GM18870 (cell line): ENCODE measurements at regions not wholly inside any gene's neighbourhood (a gene's known extent, or its start where the extent isn't known, plus 50 kb on each side); places are given as distances from the start of the nearest gene placed in this dataset.
"Not testable (repeated sequence)": the region's sequence is repeated elsewhere in the genome, so short reads cannot be mapped to it uniquely, and the experiment has no call there.

Experiments used
- ATAC-seq: cut with Tn5 transposase; IDR thresholded peaks from one replicate; pipeline ENCODE4 v1.9.1; 2021; ENCODE audit warnings: moderate library complexity; ENCODE audit not compliant: unreplicated experiment

DNA sequence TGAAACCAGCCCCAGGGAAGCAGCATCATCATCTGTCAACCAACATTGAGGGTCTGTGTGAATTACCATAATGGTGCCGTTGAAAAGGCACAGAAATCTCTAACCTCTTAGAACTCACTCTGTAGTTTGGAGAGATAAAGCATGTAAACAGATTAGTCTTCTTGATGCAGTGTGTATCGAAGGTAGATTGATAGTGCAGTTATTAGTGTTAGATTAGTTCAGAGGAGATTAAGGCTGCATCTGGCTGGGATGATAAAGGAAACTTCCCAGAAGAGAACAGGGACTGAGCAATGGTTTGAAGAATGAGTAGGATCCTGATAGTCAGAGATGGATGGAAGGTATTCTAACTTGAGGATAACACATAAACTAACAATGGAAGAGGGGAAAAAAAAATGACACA, 651.5 kb downstream of the TLE1 start:
- no peak for ATAC-seq

DNA sequence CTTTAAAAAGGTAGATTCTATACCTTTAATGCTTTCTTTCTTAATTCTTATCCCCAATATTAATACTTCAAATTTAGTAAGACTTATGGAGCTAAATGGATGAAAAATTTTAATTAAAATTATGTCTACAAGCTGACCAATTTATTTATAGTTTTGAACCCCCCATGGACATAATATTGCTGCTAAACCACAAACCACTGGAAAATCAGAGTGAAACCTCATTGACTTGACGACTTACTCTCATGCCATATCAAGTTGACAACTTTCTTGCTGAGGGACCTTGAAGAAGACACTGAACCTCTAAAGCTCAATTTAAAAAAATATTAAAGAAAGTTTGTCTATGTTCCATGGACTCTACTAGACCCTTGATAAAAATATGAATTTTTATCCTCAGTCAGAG, 653.7 kb downstream of the TLE1 start:
- no peak for ATAC-seq

DNA sequence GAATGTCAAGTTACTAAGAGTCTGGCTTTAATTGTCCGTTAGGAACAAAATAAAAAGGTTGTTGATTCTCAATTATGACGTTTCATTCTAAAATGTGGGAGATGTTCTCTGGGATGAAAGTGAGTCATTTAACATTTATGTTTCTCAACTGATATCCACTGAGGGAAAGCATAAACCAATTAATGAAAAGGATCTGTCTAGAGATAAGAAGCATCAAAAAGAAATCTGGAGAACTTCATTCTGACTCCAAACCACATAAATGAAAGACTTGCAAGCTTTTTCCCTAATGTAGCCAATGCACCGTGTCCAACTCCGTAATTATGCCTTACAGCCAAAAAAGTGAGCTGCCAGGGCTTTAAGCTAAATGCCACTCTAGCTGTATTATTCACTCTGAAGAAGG, 654.2 kb downstream of the TLE1 start:
- no peak for ATAC-seq

DNA sequence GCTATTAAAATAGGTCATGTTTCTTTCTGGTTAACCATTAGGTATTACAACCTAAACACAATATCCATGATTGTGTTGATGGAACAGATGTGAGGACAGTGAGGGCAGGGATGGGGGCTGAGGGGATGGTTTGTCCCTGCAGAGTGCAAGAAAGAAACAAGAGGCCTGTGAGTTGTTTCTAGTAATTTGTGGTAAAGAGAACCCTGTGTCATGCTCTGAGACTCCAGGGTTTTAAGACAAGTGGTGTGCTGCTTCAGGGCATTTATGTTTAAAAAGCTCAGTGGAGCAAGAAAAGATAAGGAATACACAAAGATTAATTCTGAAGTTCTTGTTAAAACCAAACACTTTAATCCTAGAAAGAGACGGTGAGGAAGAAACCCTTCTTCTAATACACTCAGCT, 656.5 kb downstream of the TLE1 start:
- no peak for ATAC-seq

GRCh38 chr9:81032030-81032572, 657.2 kb downstream of the TLE1 start:
- ATAC-seq, result no peak

DNA sequence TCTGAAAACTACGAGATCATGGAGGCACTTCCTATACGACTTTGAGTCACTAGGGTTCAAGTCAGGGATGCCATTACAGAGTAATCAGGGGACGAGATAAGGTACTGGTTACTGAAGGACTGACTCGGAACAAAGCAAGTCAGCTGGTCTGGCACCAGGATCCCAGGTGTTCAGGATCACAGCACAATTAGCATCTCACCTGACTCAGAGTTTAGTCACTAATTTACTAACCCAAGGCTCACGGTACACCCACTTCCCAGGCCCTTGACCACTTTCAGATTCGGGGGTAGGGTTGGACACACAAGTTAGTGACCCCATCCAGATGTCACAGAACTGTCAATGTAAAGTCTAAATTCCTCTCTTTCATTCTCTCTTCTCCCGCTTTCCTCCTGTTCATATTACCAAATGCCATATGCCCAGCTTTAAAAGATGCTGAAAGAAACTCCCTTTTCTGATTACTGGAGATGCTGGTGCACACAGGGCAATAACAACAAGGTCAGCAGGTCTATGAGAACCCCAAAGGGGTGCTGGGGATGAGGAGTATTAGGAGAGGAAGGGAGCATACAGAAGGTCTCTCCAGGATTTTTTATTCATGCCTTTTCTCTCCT, 657.8 kb downstream of the TLE1 start:
- ATAC-seq, result no peak

- no peak for ATAC-seq
These were observed 659.3 kb downstream of the TLE1 start for GRCh38 chr9:81030027-81030426.

GRCh38 chr9:81028504-81028903, 660.8 kb downstream of the TLE1 start:
- ATAC-seq, result no peak

- no peak for ATAC-seq
These were observed 667.2 kb downstream of the TLE1 start for GRCh38 chr9:81022177-81022576.

GRCh38 chr9:81014945-81015344, 674.4 kb downstream of the TLE1 start:
- ATAC-seq, result not testable (repeated sequence)

GRCh38 chr9:81013191-81013590, 676.2 kb downstream of the TLE1 start:
- not testable (repeated sequence) for ATAC-seq

- no peak for ATAC-seq
These were observed 686.4 kb downstream of the TLE1 start for GRCh38 chr9:81002906-81003305.

DNA sequence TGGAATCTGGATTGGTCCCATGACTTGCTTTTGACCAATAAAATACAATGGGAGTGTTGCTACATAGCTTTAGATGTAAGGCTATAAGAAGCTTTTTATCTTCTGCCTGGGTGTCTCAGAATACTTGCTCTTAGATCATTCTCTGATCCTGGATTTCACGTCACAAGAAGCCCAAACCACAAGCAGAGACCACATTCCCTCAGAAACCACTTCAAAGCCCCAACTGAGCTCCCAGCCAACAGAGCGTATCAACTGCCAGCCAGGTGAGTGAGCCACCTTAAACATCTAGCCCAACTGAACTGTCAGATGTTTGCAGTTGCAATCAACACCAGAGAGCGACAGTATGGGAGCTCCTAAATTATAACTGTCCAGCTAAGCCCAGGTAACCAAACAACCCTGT, 687.1 kb downstream of the TLE1 start:
- no peak for ATAC-seq

DNA sequence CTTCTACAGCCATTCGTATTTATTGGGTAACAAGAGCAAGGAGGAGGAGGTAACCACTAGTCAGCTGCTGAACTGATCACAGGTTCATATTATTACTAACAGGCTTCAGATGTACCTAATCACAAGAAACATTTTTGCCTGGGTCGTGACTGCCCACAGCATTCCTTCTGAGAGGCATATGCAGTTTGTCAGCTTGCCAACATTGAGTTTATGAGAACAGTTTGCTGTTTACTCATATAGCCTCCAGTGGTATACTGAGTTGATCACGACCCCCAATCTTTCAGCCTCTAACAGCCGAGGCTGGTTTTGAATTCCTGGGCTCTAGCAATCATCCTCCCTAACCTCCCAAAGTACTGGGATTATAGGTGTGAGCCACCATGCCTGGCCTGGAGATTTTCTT, 693.6 kb downstream of the TLE1 start:
- no peak for ATAC-seq

DNA sequence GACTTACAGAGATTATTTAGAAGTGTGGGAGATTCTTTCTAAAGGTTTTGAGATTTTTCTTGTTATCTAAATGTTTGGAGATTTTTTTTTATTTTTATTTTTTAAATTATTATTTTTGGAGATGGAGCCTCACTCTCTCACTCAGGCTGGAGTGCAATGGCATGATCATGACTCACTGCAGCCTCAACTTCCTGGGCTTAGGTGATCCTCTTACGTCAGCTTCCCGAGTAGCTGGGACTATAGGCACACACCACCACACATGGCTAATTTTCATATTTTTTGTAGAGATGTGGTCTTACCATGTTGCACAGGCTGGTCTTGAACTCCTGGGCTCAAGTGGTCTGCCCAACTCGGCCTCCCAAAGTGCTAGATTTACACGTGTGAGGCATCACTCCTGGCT, 694.5 kb downstream of the TLE1 start:
- no peak for ATAC-seq

GRCh38 chr9:80985595-80985994, 703.8 kb downstream of the TLE1 start:
- ATAC-seq, result not testable (repeated sequence)

- no peak for ATAC-seq
These were observed 712.9 kb downstream of the TLE1 start for GRCh38 chr9:80976403-80976802.

GRCh38 chr9:80970377-80970776, 719.0 kb downstream of the TLE1 start:
- not testable (repeated sequence) for ATAC-seq

DNA sequence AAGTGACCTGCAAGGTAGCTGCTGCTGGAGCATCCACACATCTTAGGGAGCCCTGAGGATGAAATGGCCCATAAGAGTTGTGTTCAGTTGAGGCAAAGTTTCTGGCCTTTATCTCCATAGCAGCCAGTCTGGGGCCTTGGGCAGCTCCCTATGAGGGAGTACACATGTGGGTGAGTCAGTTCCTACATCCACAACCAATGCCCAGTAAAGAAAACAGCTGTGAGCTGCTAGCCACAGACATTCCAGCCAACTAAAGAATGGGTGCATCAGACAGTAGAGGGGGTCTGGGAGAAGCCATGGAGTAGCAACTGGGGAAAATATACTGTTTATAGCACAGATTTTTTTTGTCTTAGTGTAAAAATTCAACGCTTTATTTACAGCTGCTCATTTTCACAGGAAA, 720.7 kb downstream of the TLE1 start:
- no peak for ATAC-seq

- no peak for ATAC-seq
These were observed 724.4 kb downstream of the TLE1 start for GRCh38 chr9:80964914-80965313.

- no peak for ATAC-seq
These were observed 725.0 kb downstream of the TLE1 start for GRCh38 chr9:80964374-80964773.

DNA sequence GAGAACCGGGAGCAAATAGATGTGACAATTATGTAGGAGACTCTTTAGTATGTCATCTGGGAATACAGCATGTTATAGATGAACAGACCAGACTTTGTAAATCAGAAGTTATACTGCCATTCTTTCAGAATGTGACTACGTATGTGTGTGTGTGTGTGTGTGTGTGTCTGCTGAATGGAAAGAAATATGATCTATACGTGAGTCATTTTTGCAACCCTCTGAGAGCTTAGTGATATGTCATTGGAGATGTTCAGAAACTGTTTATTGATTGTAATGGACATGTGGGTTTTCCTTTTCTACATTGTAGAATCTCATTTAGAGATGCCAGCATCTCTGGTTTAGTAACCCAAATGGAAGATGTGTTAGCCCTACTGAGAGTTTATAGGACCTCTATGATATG, 731.5 kb downstream of the TLE1 start:
- no peak for ATAC-seq

- no peak for ATAC-seq
These were observed 734.8 kb downstream of the TLE1 start for GRCh38 chr9:80954521-80954920.
